Activated CD8-positive, alpha-beta T cell treated with anti-CD3 and anti-CD28 coated beads for 36 hours (primary cell): ENCODE measurements at regions not wholly inside any gene's neighbourhood (a gene's known extent, or its start where the extent isn't known, plus 50 kb on each side); places are given as distances from the start of the nearest gene placed in this dataset.

Experiments
- ATAC-seq: fragments of 200-7000 bp; cut with Tn5 transposase; one replicate; pipeline ENCODE4 v1.10.0; 2021; ENCODE audit warnings: mild to moderate bottlenecking, moderate library complexity
- CTCF ChIA-PET: fragments of 350-600 bp; sonication (Branson Sonifier 250); formaldehyde crosslinking; loops from one replicate; lab custom pipeline; 2021; ENCODE audit warnings: antibody characterized with exemption; lab: Charles Lee
- POLR2A ChIA-PET: fragments of 350-600 bp; sonication (Branson Sonifier 250); formaldehyde crosslinking; loops from one replicate; lab custom pipeline; 2021; ENCODE audit warnings: antibody characterized with exemption; lab: Charles Lee
- DNase-seq: peaks from one replicate; pipeline ENCODE4 v3.0.0-alpha.2; 2020
- H3K27ac Mint-ChIP-seq: one replicate; pipeline ENCODE4 v1.8.0; 2021; ENCODE audit warnings: mild to moderate bottlenecking, mixed read lengths
- H3K27me3 Mint-ChIP-seq: one replicate; pipeline ENCODE4 v1.8.0; 2021; ENCODE audit warnings: mixed read lengths
- H3K36me3 Mint-ChIP-seq: one replicate; pipeline ENCODE4 v1.8.0; 2021; ENCODE audit warnings: low read depth, mixed read lengths
- H3K4me1 Mint-ChIP-seq: one replicate; pipeline ENCODE4 v1.8.0; 2021; ENCODE audit warnings: low read depth, mixed read lengths
- H3K4me3 Mint-ChIP-seq: one replicate; pipeline ENCODE4 v1.8.0; 2021; ENCODE audit warnings: mild to moderate bottlenecking, moderate library complexity, mixed read lengths
- H3K9me3 Mint-ChIP-seq: one replicate; pipeline ENCODE4 v1.8.0; 2021; ENCODE audit warnings: mixed read lengths
- intact Hi-C: fragments of 100-400 bp; cut with micrococcal nuclease; formaldehyde crosslinking; loops from one replicate; pipeline ENCODE4 v1.10.0; 2022
- TF ChIP-seq, protein P1 (sequence below): fragments of 200-600 bp; IDR thresholded peaks from one replicate; pipeline ENCODE4 v1.8.0; 2022; ENCODE audit warnings: antibody characterized with exemption, mild to moderate bottlenecking

DNA sequence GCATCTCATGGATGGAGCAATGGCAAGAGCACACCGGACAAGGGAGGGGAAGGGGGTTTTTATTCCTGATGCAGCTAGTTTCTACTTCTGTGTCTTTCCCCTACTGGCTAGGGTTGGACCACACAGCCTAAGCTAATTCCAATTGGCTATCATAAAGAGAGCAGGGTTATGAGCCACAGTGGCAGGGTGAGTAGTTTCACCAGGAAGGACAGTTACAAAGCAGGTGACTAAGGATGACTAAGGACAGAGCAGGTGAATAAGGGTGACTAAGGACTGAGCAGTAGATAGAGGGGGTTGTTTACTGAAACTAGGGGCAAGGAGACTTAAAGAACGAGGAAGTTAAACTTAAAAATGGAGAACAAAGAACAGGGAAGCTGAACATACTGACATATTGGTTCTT, 321.4 kb upstream of the SEL1L start:
- Mint-ChIP-seq H3K27ac (no peak overlapping the region), H3K4me1 (no peaks in the 10 kb centered on the region), H3K27me3 (no peaks in the 10 kb centered on the region), H3K4me3 (no peak overlapping the region), H3K9me3 (peaks cover 20% of the 10 kb centered on the region), H3K36me3 (peaks cover 4% of the 10 kb centered on the region)
- TF ChIP-seq, protein P1, sequence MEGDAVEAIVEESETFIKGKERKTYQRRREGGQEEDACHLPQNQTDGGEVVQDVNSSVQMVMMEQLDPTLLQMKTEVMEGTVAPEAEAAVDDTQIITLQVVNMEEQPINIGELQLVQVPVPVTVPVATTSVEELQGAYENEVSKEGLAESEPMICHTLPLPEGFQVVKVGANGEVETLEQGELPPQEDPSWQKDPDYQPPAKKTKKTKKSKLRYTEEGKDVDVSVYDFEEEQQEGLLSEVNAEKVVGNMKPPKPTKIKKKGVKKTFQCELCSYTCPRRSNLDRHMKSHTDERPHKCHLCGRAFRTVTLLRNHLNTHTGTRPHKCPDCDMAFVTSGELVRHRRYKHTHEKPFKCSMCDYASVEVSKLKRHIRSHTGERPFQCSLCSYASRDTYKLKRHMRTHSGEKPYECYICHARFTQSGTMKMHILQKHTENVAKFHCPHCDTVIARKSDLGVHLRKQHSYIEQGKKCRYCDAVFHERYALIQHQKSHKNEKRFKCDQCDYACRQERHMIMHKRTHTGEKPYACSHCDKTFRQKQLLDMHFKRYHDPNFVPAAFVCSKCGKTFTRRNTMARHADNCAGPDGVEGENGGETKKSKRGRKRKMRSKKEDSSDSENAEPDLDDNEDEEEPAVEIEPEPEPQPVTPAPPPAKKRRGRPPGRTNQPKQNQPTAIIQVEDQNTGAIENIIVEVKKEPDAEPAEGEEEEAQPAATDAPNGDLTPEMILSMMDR, result no peak
- intact Hi-C loops, result no loop called here
- POLR2A ChIA-PET, result no interaction called here
- DNase-seq (no peak), ATAC-seq (no peak)
- CTCF ChIA-PET, result no interaction called here

DNA sequence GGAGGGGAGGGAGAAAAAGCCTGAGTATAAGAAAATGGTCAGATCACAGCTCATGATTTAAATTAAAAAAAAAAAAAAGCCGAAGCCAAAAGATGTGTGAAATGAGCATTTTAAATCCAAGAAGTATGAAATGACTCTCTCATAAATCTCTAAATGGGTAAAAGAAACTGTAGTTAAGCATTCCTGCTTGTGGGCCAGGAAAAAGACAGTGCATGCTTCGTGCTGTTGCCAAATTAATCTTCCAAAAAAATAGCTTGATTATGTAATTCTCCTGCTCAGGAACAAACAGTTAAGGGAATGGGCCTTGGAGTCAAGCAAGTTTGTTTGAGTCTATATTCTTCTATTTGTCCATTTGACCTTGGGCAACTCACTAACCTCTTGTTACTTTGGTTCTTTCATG, 325.4 kb upstream of the SEL1L start:
- ChIA-PET POLR2A (no interaction called here), CTCF (no interaction called here)
- TF ChIP-seq, protein P1, result no peak
- H3K36me3 Mint-ChIP-seq, result peaks cover 4% of the 10 kb centered on the region
- no peak for DNase-seq
- H3K27ac Mint-ChIP-seq, result no peak overlapping the region
- intact Hi-C loops, result no loop called here
- H3K4me3 Mint-ChIP-seq, result no peak overlapping the region
- no peaks in the 10 kb centered on the region for H3K4me1 Mint-ChIP-seq
- H3K27me3 Mint-ChIP-seq, result no peaks in the 10 kb centered on the region
- no peak for ATAC-seq
- H3K9me3 Mint-ChIP-seq, result peaks cover 19% of the 10 kb centered on the region

DNA sequence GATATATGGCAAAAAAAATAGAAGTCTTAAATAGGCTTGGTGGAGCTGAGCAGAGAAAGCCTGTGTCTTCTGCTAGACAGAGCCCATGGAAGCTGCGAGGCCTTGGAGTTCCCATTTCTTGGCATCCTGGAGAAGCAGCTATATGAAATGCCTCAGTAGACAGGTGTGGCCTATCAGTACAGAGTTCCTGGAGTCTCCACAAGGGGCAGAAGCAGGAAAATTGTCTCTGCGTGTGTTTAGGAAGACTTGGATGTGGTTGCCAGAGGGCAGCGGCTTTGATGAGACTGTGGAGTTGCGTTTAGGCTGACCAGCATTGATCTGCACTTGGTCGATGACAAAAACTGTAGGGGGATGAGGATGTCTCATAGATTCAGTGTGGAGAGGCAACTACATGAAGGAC, 334.5 kb upstream of the SEL1L start:
- H3K36me3 Mint-ChIP-seq, result no peaks in the 10 kb centered on the region
- ATAC-seq (no peak), DNase-seq (no peak)
- H3K27me3 Mint-ChIP-seq, result no peaks in the 10 kb centered on the region
- TF ChIP-seq, protein P1, result no peak
- H3K4me3 Mint-ChIP-seq, result no peak overlapping the region
- H3K4me1 Mint-ChIP-seq, result no peaks in the 10 kb centered on the region
- H3K27ac Mint-ChIP-seq, result no peak overlapping the region
- CTCF ChIA-PET, result no interaction called here
- POLR2A ChIA-PET, result no interaction called here
- H3K9me3 Mint-ChIP-seq, result no peaks in the 10 kb centered on the region
- intact Hi-C loops, result no loop called here

DNA sequence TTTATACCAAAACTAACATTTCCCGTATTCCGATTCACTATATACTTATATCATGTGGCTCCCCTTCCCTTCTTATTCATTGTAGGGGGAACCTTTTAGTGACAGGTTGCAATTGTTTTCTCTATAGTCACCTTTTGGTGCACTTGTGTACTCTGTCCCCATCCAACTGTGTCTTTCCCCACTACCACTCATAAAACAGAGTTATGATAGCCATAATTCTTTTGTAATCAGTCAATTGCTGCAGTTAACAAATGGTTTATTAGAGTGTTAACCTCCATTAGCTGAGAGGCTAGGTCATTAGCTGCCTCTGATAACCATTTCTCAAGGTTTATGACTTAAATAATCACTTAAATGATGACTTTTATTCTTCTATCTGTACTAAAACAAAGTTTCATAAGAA, 338.1 kb upstream of the SEL1L start:
- Mint-ChIP-seq H3K4me1 (no peaks in the 10 kb centered on the region), H3K27ac (no peak overlapping the region), H3K27me3 (no peaks in the 10 kb centered on the region), H3K36me3 (no peaks in the 10 kb centered on the region), H3K4me3 (no peak overlapping the region), H3K9me3 (peaks cover 5% of the 10 kb centered on the region)
- TF ChIP-seq, protein P1, result no peak
- no peak for ATAC-seq
- POLR2A ChIA-PET, result no interaction called here
- DNase-seq, result no peak
- CTCF ChIA-PET, result no interaction called here
- intact Hi-C loops, result no loop called here

DNA sequence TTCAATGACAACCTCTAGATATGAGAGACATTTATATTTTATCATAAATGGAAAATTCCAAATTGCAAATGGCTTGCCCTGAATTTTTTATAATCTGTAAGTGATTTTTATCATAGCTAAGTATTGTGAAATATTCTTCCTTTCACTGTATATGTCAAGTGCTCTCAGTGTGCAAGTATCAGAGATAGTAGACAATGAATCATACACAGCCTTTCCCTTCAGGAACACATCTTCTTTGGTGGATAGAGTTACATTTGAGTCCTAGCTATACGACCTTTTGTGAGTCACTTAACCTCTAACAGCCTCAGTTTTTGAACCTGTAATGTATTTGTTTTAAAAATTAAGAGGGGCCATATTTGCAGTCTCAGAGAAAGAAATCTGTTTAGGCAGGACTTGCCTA, 350.7 kb upstream of the SEL1L start:
- ATAC-seq (no peak), DNase-seq (no peak)
- CTCF ChIA-PET, result no interaction called here
- Mint-ChIP-seq H3K27me3 (no peaks in the 10 kb centered on the region), H3K27ac (no peak overlapping the region), H3K4me1 (no peaks in the 10 kb centered on the region), H3K36me3 (no peaks in the 10 kb centered on the region), H3K9me3 (peaks cover 2% of the 10 kb centered on the region), H3K4me3 (no peak overlapping the region)
- TF ChIP-seq, protein P1, result no peak
- intact Hi-C loops, result no loop called here
- POLR2A ChIA-PET, result no interaction called here
